22Rv1 (cell line): ENCODE measurements at regions not wholly inside any gene's neighbourhood (a gene's known extent, or its start where the extent isn't known, plus 50 kb on each side); places are given as distances from the start of the nearest gene placed in this dataset.

Experiments
- ZFX ChIP-seq: fragments of 450-650 bp; IDR thresholded peaks from 2 replicates; pipeline ENCODE4 v1.6.1; 2017; ENCODE audit warnings: antibody characterized with exemption, borderline replicate concordance
- TF ChIP-seq, protein P1 (sequence below): fragments of 450-650 bp; IDR thresholded peaks from 2 replicates; pipeline ENCODE4 v1.5.1; 2017; ENCODE audit warnings: mild to moderate bottlenecking

DNA sequence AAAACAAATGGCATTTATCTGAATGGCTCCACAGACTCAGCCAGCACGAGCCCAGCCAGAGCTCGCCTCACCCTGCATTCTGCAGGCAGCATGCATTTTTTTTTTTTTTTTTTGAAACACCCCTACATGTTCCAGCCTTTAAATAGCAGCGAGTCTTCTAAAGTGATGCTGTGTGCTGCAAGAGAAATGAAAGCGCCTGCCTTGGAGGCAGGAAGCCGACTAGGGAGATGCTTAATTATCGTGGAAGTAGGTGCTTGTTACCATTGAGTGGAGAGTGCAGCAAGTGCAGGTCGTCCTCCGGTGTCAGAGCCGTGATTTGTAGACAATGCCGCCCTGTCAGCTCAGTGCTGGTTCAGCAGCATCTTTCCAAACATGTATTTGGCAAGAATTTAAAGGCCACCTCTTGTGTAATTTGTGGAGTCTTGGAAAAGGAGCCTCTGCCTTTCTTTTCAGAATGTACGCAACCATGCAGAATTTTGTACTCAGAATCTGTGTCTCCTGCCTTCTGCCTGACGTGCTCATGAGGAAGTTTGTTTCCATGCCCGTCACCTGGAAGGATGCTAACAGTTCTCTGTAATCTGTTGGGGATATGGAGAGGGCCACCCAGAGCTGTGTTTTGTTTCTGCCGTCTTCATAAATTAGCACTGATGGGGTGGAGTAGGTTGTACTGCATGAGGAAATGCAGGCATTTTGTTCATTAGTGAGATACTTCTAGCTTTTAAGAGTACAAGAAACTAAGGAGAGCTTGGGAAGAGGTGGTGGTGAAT, 345.9 kb upstream of the RGS6 start:
- TF ChIP-seq, protein P1, sequence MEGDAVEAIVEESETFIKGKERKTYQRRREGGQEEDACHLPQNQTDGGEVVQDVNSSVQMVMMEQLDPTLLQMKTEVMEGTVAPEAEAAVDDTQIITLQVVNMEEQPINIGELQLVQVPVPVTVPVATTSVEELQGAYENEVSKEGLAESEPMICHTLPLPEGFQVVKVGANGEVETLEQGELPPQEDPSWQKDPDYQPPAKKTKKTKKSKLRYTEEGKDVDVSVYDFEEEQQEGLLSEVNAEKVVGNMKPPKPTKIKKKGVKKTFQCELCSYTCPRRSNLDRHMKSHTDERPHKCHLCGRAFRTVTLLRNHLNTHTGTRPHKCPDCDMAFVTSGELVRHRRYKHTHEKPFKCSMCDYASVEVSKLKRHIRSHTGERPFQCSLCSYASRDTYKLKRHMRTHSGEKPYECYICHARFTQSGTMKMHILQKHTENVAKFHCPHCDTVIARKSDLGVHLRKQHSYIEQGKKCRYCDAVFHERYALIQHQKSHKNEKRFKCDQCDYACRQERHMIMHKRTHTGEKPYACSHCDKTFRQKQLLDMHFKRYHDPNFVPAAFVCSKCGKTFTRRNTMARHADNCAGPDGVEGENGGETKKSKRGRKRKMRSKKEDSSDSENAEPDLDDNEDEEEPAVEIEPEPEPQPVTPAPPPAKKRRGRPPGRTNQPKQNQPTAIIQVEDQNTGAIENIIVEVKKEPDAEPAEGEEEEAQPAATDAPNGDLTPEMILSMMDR: no peak
- no peak for TF ChIP-seq ZFX
